CD4-positive, CD25-positive, alpha-beta regulatory T cell (primary cell): ENCODE measurements at regions not wholly inside any gene's neighbourhood (a gene's known extent, or its start where the extent isn't known, plus 50 kb on each side); places are given as distances from the start of the nearest gene placed in this dataset.
"Not testable (repeated sequence)": the region's sequence is repeated elsewhere in the genome, so short reads cannot be mapped to it uniquely, and the experiment has no call there.

Source experiments
- ATAC-seq, 2 donors: fragments of 150-1000 bp; cut with Tn5 transposase; one replicate each; pipeline ENCODE4 v1.10.0; 2021; ENCODE audit warnings: low read depth in 2 of 2, moderate number of reproducible peaks in 2 of 2, moderate library complexity in 1 of 2
- DNase-seq, 3 donors: peaks; one replicate each; pipeline versions ENCODE4 v3.0.0 to v3.0.0-alpha.2; 2012 to 2022; ENCODE audit warnings: mixed read lengths in 1 of 3
- H3K27ac ChIP-seq: one replicate; pipeline ENCODE4 v1.7.0; 2013; ENCODE audit warnings: mild to moderate bottlenecking, low read length; ENCODE audit not compliant: insufficient read depth, poor library complexity, severe bottlenecking
- H3K27me3 ChIP-seq: one replicate; pipeline ENCODE4 v1.7.0; 2013; ENCODE audit warnings: low read length; ENCODE audit not compliant: control insufficient read depth, insufficient read depth
- H3K36me3 ChIP-seq: one replicate; pipeline ENCODE4 v1.7.0; 2013; ENCODE audit warnings: mild to moderate bottlenecking, low read length, moderate library complexity; ENCODE audit not compliant: control insufficient read depth, insufficient read depth
- H3K4me1 ChIP-seq: 2 replicates; pipeline ENCODE4 v1.7.0; 2013; ENCODE audit warnings: mild to moderate bottlenecking, low read length; ENCODE audit not compliant: insufficient read depth, control insufficient read depth, poor library complexity, severe bottlenecking
- H3K4me3 ChIP-seq: one replicate; pipeline ENCODE4 v1.7.0; 2013; ENCODE audit warnings: low read depth, mild to moderate bottlenecking, low read length, moderate library complexity
- H3K9me3 ChIP-seq, 2 experiments: 1 replicate in 1 of 2; 2 replicates in 1 of 2; pipeline ENCODE4 v1.7.0; 2013; ENCODE audit warnings: low read length in 2 of 2, mild to moderate bottlenecking in 1 of 2, moderate library complexity in 1 of 2; ENCODE audit not compliant: control insufficient read depth in 2 of 2
- H3K27ac Mint-ChIP-seq, 3 donors: one replicate each; pipeline ENCODE4 v1.8.0; 2020 to 2022; ENCODE audit warnings: mild to moderate bottlenecking in 3 of 3, mixed read lengths in 3 of 3, moderate library complexity in 2 of 3
- H3K27me3 Mint-ChIP-seq: one replicate; pipeline ENCODE4 v1.8.0; 2022; ENCODE audit warnings: mild to moderate bottlenecking, mixed read lengths
- H3K36me3 Mint-ChIP-seq: one replicate; pipeline ENCODE4 v1.8.0; 2020; ENCODE audit warnings: mixed read lengths
- H3K4me1 Mint-ChIP-seq, 4 donors: one replicate each; pipeline ENCODE4 v1.8.0; 2020 to 2022; ENCODE audit warnings: mixed read lengths in 4 of 4, mild to moderate bottlenecking in 1 of 4
- H3K4me3 Mint-ChIP-seq, 4 donors: one replicate each; pipeline ENCODE4 v1.8.0; 2020 to 2022; ENCODE audit warnings: mild to moderate bottlenecking in 4 of 4, mixed read lengths in 4 of 4, moderate library complexity in 3 of 4
- H3K9me3 Mint-ChIP-seq, 7 donors: one replicate each; pipeline ENCODE4 v1.8.0; 2020 to 2022; ENCODE audit warnings: mixed read lengths in 7 of 7, mild to moderate bottlenecking in 3 of 7, moderate library complexity in 2 of 7

GRCh38 chr7:153543232-153543631 lies 509.0 kb upstream of the DPP6 start:
- DNase-seq (no peak), ATAC-seq (no peak)
- Mint-ChIP-seq H3K27me3 (peaks cover 4% of the 10 kb centered on the region), H3K4me1 (no peaks in the 10 kb centered on the region), H3K9me3 (peaks cover 0 to 9% (median 3%) of the 10 kb centered on the region in 7 donors), H3K4me3 (no peak overlapping the region), H3K36me3 (no peaks in the 10 kb centered on the region), H3K27ac (no peak overlapping the region)
- Histone ChIP-seq H3K36me3 (no peaks in the 10 kb centered on the region), H3K27ac (no peak overlapping the region), H3K4me3 (no peak overlapping the region), H3K27me3 (no peaks in the 10 kb centered on the region), H3K9me3 (no peaks in the 10 kb centered on the region), H3K4me1 (no peaks in the 10 kb centered on the region)

GRCh38 chr7:153550173-153550572 lies 502.0 kb upstream of the DPP6 start:
- Histone ChIP-seq H3K27me3 (no peaks in the 10 kb centered on the region), H3K9me3 (no peaks in the 10 kb centered on the region), H3K4me1 (no peaks in the 10 kb centered on the region), H3K4me3 (no peak overlapping the region), H3K36me3 (no peaks in the 10 kb centered on the region), H3K27ac (no peak overlapping the region)
- Mint-ChIP-seq H3K4me3 (no peak overlapping the region), H3K4me1 (no peaks in the 10 kb centered on the region), H3K36me3 (no peaks in the 10 kb centered on the region), H3K27me3 (no peaks in the 10 kb centered on the region), H3K9me3 (peaks cover 1 to 9% (median 4%) of the 10 kb centered on the region in 7 donors), H3K27ac (no peak overlapping the region)
- ATAC-seq (no peak), DNase-seq (no peak)

- H3K36me3 ChIP-seq = no peaks in the 10 kb centered on the region
- no peaks in the 10 kb centered on the region for H3K4me1 ChIP-seq
- DNase-seq (no peak), ATAC-seq (no peak)
- Mint-ChIP-seq H3K27me3 (peaks cover 4% of the 10 kb centered on the region), H3K36me3 (no peaks in the 10 kb centered on the region), H3K4me3 (no peak overlapping the region), H3K4me1 (no peaks in the 10 kb centered on the region), H3K27ac (no peak overlapping the region), H3K9me3 (peaks cover 0 to 21% (median 10%) of the 10 kb centered on the region in 7 donors)
- no peak overlapping the region for H3K4me3 ChIP-seq
- peaks cover 0 to 9% of the 10 kb centered on the region in 2 experiments for H3K9me3 ChIP-seq
- H3K27me3 ChIP-seq = no peaks in the 10 kb centered on the region
- no peak overlapping the region for H3K27ac ChIP-seq
Observed at GRCh38 chr7:153564391-153564790, 487.8 kb upstream of the DPP6 start.

DNA sequence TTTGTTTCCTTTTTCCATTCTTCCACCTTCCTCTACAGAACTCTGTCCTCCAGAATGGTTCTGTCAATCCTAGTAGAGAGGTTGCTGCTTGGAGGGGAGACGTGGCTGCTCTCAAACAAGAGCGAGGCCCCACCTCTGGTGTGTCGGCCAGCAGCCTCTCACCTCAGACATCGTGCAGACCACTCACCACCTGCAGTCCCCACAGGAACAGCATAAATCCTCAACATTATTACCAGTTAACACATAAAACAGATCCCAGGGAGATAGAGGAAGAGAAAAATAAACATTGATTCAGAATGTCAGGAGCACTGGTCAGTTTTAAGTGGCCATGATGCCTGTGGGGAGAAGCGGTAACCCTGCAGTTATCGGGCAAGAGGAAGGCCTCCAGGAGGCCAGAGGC lies 485.9 kb upstream of the DPP6 start:
- no peak overlapping the region for H3K4me3 ChIP-seq
- Mint-ChIP-seq H3K36me3 (no peaks in the 10 kb centered on the region), H3K27ac (no peak overlapping the region), H3K27me3 (peaks cover 4% of the 10 kb centered on the region), H3K4me1 (no peaks in the 10 kb centered on the region), H3K4me3 (no peak overlapping the region), H3K9me3 (peaks cover 5 to 33% (median 20%) of the 10 kb centered on the region in 7 donors)
- H3K9me3 ChIP-seq = peaks cover 0 to 23% of the 10 kb centered on the region in 2 experiments
- H3K36me3 ChIP-seq = no peaks in the 10 kb centered on the region
- no peaks in the 10 kb centered on the region for H3K27me3 ChIP-seq
- DNase-seq (no peak), ATAC-seq (no peak)
- H3K4me1 ChIP-seq = no peaks in the 10 kb centered on the region
- no peak overlapping the region for H3K27ac ChIP-seq

GRCh38 chr7:153567426-153567825 lies 484.8 kb upstream of the DPP6 start:
- ATAC-seq = no peak
- H3K27ac Mint-ChIP-seq = no peak overlapping the region

GRCh38 chr7:153569520-153569919 lies 482.7 kb upstream of the DPP6 start:
- H3K4me1 Mint-ChIP-seq, H3K27me3 ChIP-seq, H3K4me3 Mint-ChIP-seq, H3K27ac ChIP-seq, H3K4me1 ChIP-seq, H3K4me3 ChIP-seq, H3K27me3 Mint-ChIP-seq, H3K36me3 ChIP-seq, DNase-seq, H3K27ac Mint-ChIP-seq, H3K36me3 Mint-ChIP-seq, ATAC-seq: not testable (repeated sequence)
- H3K9me3 ChIP-seq = peaks cover 0 to 19% of the 10 kb centered on the region in 2 experiments
- H3K9me3 Mint-ChIP-seq = peaks cover 5 to 42% (median 16%) of the 10 kb centered on the region in 7 donors

More at GRCh38 chr7:153567426-153567825, 484.8 kb upstream of the DPP6 start:
- Histone ChIP-seq H3K27ac (no peak overlapping the region), H3K4me1 (no peaks in the 10 kb centered on the region), H3K27me3 (no peaks in the 10 kb centered on the region), H3K4me3 (no peak overlapping the region), H3K9me3 (peaks cover 0 to 19% of the 10 kb centered on the region in 2 experiments), H3K36me3 (no peaks in the 10 kb centered on the region)
- Mint-ChIP-seq H3K4me3 (no peak overlapping the region), H3K27me3 (peaks cover 4% of the 10 kb centered on the region), H3K9me3 (peaks cover 5 to 35% (median 18%) of the 10 kb centered on the region in 7 donors), H3K4me1 (no peaks in the 10 kb centered on the region), H3K36me3 (no peaks in the 10 kb centered on the region)
- no peak for DNase-seq

DNA sequence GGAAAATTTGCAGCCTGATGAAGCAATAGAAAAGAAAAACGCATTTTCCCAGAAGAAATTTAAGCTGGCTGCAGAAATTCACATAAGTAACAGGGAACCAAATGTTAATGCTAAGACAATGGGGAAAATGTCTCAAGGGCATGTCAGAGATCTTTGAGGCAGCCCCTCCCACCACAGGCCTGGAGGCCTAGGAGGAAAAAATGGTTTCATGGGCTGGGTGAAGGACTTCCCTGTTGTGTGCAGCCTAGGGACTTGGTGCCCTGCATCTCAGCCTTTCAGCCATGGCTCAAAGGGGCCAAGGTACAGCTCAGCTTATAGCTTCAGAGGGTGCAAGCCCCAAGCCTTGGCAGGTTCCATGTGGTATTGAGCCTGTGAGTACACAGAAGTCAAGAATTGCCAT lies 476.1 kb upstream of the DPP6 start:
- DNase-seq = no peak
- Mint-ChIP-seq H3K27me3 (no peaks in the 10 kb centered on the region), H3K4me1 (no peaks in the 10 kb centered on the region), H3K4me3 (no peak overlapping the region), H3K36me3 (no peaks in the 10 kb centered on the region), H3K27ac (no peak overlapping the region), H3K9me3 (peaks cover 8 to 52% (median 15%) of the 10 kb centered on the region in 7 donors)
- Histone ChIP-seq H3K27me3 (no peaks in the 10 kb centered on the region), H3K27ac (no peak overlapping the region), H3K4me3 (no peak overlapping the region), H3K4me1 (no peaks in the 10 kb centered on the region), H3K9me3 (peaks cover 0 to 3% of the 10 kb centered on the region in 2 experiments), H3K36me3 (no peaks in the 10 kb centered on the region)
- no peak for ATAC-seq

DNA sequence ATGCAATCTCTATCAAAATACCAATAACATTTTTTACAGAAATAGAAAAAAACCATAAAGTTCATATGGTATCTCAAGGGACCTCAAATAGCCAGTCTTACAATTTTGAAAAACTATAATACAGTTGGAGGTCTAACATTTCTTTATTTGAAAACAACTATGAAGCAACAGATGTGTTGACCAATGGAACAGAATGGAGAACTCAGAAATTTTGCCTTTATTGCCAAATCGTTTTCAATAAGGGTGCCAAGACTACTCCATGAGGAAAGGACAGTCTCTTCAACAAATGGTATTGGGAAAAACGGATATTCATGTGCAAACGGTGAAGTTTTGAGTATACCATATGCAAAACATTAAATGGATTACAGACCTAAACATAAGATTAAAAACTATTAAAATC lies 470.8 kb upstream of the DPP6 start:
- H3K4me3 Mint-ChIP-seq = no peak overlapping the region
- Histone ChIP-seq H3K4me1 (no peaks in the 10 kb centered on the region), H3K4me3 (no peak overlapping the region), H3K36me3 (no peaks in the 10 kb centered on the region), H3K27me3 (no peaks in the 10 kb centered on the region), H3K9me3 (no peaks in the 10 kb centered on the region), H3K27ac (no peak overlapping the region)
- H3K27ac Mint-ChIP-seq = no peak overlapping the region
- H3K36me3 Mint-ChIP-seq = no peaks in the 10 kb centered on the region
- ATAC-seq = no peak
- no peaks in the 10 kb centered on the region for H3K4me1 Mint-ChIP-seq
- H3K9me3 Mint-ChIP-seq = peaks cover 7 to 42% (median 15%) of the 10 kb centered on the region in 7 donors
- DNase-seq = no peak
- no peaks in the 10 kb centered on the region for H3K27me3 Mint-ChIP-seq
